Head of caudate nucleus (tissue), 42 donors: ENCODE measurements at regions not wholly inside any gene's neighbourhood (a gene's known extent, or its start where the extent isn't known, plus 50 kb on each side); places are given as distances from the start of the nearest gene placed in this dataset.

ENCODE experiments used
- DNase-seq, 42 donors: peaks; one replicate each; pipeline versions ENCODE4 v3.0.0 to v3.0.0-alpha.2; 2020 to 2021; ENCODE audit warnings: mixed read lengths in 7 of 42
- intact Hi-C: fragments of 100-400 bp; cut with DNase I; formaldehyde crosslinking; loops from one replicate; pipeline ENCODE4 v1.15.0; 2022

GRCh38 chr11:29959488-29959887 lies 57.3 kb downstream of the KCNA4 start:
- no peak for DNase-seq
- intact Hi-C loops, result no loop called here

- intact Hi-C loops, result no loop called here
Measured at GRCh38 chr11:29957431-29957830, 59.4 kb downstream of the KCNA4 start.

GRCh38 chr11:29956076-29956556 lies 60.7 kb downstream of the KCNA4 start:
- no peak for DNase-seq
- intact Hi-C loops, result no loop called here

More at GRCh38 chr11:29957431-29957830, 59.4 kb downstream of the KCNA4 start:
- DNase-seq, result no peak

GRCh38 chr11:29943347-29943746 lies 73.5 kb downstream of the KCNA4 start:
- DNase-seq, result no peak
- intact Hi-C loops, result no loop called here

- DNase-seq, result no peak
- intact Hi-C loops, result no loop called here
Measured at GRCh38 chr11:29937526-29937925, 79.3 kb downstream of the KCNA4 start.

- intact Hi-C loops, result no loop called here
- no peak for DNase-seq
Measured at GRCh38 chr11:29934115-29934638, 82.7 kb downstream of the KCNA4 start.

- peak in 4 of 42 donors; percentile 10 to 27 (median 16) for DNase-seq
- intact Hi-C loops, result no loop called here
Measured at GRCh38 chr11:29916040-29916439, 100.8 kb downstream of the KCNA4 start.

GRCh38 chr11:29914203-29914930 lies 102.5 kb downstream of the KCNA4 start:
- intact Hi-C loops, result no loop called here
- DNase-seq, result no peak

- no peak for DNase-seq
- intact Hi-C loops, result no loop called here
Measured at GRCh38 chr11:29913352-29913751, 103.5 kb downstream of the KCNA4 start.

GRCh38 chr11:29900382-29900781 lies 116.4 kb downstream of the KCNA4 start:
- DNase-seq, result no peak

GRCh38 chr11:29879560-29879959 lies 137.3 kb downstream of the KCNA4 start:
- DNase-seq, result no peak
- intact Hi-C loops, result no loop called here

More at GRCh38 chr11:29900382-29900781, 116.4 kb downstream of the KCNA4 start:
- intact Hi-C loops, result no loop called here

GRCh38 chr11:29876192-29876591 lies 140.6 kb downstream of the KCNA4 start:
- DNase-seq, result no peak
- intact Hi-C loops, result no loop called here

GRCh38 chr11:29847219-29847618 lies 169.6 kb downstream of the KCNA4 start:
- intact Hi-C loops, result no loop called here
- DNase-seq, result no peak

GRCh38 chr11:29844701-29845379 lies 172.0 kb downstream of the KCNA4 start:
- intact Hi-C loops, result no loop called here
- DNase-seq, result no peak

- intact Hi-C loops, result no loop called here
- no peak for DNase-seq
Measured at GRCh38 chr11:29844031-29844430, 172.8 kb downstream of the KCNA4 start.

- no peak for DNase-seq
- intact Hi-C loops, result no loop called here
Measured at GRCh38 chr11:29842061-29842460, 174.8 kb downstream of the KCNA4 start.

- no peak for DNase-seq
Measured at GRCh38 chr11:29826878-29827277, 190.0 kb downstream of the KCNA4 start.

GRCh38 chr11:29816359-29816758 lies 200.5 kb downstream of the KCNA4 start:
- intact Hi-C loops, result no loop called here
- DNase-seq, result no peak

More at GRCh38 chr11:29826878-29827277, 190.0 kb downstream of the KCNA4 start:
- intact Hi-C loops, result no loop called here

- intact Hi-C loops, result no loop called here
- DNase-seq, result no peak
Measured at GRCh38 chr11:29809121-29809520, 207.7 kb downstream of the KCNA4 start.

GRCh38 chr11:29802522-29802921 lies 214.3 kb downstream of the KCNA4 start:
- intact Hi-C loops, result no loop called here
- DNase-seq, result no peak
